Heart left ventricle (tissue), 13 donors: ENCODE measurements at regions not wholly inside any gene's neighbourhood (a gene's known extent, or its start where the extent isn't known, plus 50 kb on each side); places are given as distances from the start of the nearest gene placed in this dataset.

Experiments used
- POLR2A ChIP-seq, 2 donors: fragments of 450-650 bp; IDR thresholded peaks; one replicate each; pipeline ENCODE4 v1.6.1; 2017; ENCODE audit warnings: antibody characterized with exemption in 2 of 2, mild to moderate bottlenecking in 2 of 2, moderate library complexity in 2 of 2
- TF ChIP-seq, protein P1 (sequence below), 12 donors: fragments of 200-600 bp; sonication (generic) in 4 of 12; IDR thresholded peaks; one replicate each; pipeline versions ENCODE4 v1.5.0 to v1.8.0; 2018 to 2022; ENCODE audit warnings: antibody characterized with exemption in 12 of 12, mild to moderate bottlenecking in 5 of 12
- donor health status: ischemic (EF 13 %, LVEDD 7.1; RV severe dilation, severe dysfunction).
- donor health status: DM: no; HTN: yes; CAD: no.
- donor health status: DM: no; HTN: no; CAD: no.
- donor health status: ischemic (EF 25% LVEDD 6.9; RV normal size, moderate dysfunction).
- donor health status: ischemic (EF 25% LVEDD 5.7; RV mildly dilated, moderate dysfunction).
- donor health status: ischemic (EF 35%, LVEDD 5.7; RV mildly dilated, moderate dysfunction).
- donor health status: nonischemic (EF 11% LVEDD 7.7; RV severe dilation, severe dysfunction).
- donor health status: DM: yes; HTN: yes; CAD: no.
- donor health status: PGD.
- donor health status: ischemic (EF 29% LVEDD 5.4; RV normal size, mild dysfunction).
- donor health status: nonischemic (EF 23%, LVEDD 6.1; RV moderate dilation, normal function).

DNA sequence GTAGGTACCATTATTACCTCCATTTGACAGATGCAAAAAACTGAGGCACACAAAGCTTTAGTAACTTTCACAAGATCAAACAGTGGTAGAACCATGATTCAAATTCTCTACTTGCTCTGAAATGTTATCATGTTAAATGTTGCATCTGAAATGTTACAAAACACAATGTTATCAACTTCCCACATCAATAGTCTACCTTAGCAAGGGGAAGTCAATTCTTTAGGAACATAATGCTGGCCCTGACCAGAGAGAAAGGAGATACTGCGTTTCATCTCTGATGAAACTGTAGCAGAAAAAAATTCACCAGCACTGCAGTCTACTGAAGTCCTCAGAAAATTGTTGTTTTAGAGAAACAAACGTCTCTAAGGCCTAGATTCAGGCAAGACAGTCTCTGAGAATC is 174.1 kb downstream of the SATB1 start:
- no peak for TF ChIP-seq POLR2A (IDR thresholded peaks at IDR 0.05)
- TF ChIP-seq, protein P1, sequence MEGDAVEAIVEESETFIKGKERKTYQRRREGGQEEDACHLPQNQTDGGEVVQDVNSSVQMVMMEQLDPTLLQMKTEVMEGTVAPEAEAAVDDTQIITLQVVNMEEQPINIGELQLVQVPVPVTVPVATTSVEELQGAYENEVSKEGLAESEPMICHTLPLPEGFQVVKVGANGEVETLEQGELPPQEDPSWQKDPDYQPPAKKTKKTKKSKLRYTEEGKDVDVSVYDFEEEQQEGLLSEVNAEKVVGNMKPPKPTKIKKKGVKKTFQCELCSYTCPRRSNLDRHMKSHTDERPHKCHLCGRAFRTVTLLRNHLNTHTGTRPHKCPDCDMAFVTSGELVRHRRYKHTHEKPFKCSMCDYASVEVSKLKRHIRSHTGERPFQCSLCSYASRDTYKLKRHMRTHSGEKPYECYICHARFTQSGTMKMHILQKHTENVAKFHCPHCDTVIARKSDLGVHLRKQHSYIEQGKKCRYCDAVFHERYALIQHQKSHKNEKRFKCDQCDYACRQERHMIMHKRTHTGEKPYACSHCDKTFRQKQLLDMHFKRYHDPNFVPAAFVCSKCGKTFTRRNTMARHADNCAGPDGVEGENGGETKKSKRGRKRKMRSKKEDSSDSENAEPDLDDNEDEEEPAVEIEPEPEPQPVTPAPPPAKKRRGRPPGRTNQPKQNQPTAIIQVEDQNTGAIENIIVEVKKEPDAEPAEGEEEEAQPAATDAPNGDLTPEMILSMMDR (IDR thresholded peaks at IDR 0.05): no peak
